ENCODE measurements at regions not wholly inside any gene's neighbourhood (a gene's known extent, or its start where the extent isn't known, plus 50 kb on each side); places are given as distances from the start of the nearest gene placed in this dataset.

DNA sequence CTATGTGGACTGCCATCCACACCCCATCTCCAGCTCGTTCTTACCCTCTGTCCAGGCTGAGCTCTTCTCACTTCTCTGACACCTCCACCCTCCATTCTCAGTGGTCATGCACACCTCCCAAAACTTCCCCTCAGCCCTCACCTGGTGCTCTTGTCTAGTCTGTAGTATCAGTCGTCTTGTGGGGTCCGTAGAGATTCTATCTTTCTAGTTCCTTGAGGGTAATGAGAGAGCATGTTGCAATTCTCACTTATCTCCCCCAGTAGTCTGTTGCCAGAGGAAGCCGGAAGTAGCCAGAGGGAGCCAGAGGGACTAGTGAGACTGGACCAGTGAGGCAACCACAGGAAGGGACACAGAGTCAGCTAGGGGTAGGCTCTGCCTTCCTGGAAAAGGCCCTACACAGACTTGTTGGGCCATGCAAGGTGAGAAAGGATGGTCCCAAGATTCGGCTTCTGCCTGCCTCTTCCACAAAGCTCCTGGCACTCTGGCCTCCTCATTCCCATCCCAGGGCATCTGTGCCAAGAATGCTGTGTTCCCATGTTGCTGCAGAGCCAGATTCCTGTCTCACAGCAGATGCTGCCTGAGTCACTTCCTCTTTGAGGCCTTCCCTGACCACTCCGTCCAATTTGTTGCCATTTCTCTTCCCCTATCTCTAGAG, 50.6 kb upstream of the DUSP5 start:
- TF ChIP-seq CTCF (IDR thresholded peaks at IDR 0.05; ENCODE audit: poor library complexity) (no peak), EZH2 (IDR thresholded peaks at IDR 0.05; ENCODE audit: borderline replicate concordance) (no peak), EZH2phosphoT487 (IDR thresholded peaks at IDR 0.05; ENCODE audit: low read depth, severe bottlenecking, unreplicated experiment) (no peak)
